IgD-negative memory B cell (primary cell): ENCODE measurements at regions not wholly inside any gene's neighbourhood (a gene's known extent, or its start where the extent isn't known, plus 50 kb on each side); places are given as distances from the start of the nearest gene placed in this dataset.
"Not testable (repeated sequence)": the region's sequence is repeated elsewhere in the genome, so short reads cannot be mapped to it uniquely, and the experiment has no call there.

Experiments used
- H3K27ac Mint-ChIP-seq, 3 donors: one replicate each; pipeline ENCODE4 v1.8.0; 2020 to 2022; ENCODE audit warnings: mild to moderate bottlenecking in 3 of 3, mixed read lengths in 3 of 3, moderate library complexity in 1 of 3
- H3K27me3 Mint-ChIP-seq: one replicate; pipeline ENCODE4 v1.8.0; 2021; ENCODE audit warnings: mixed read lengths
- H3K36me3 Mint-ChIP-seq: one replicate; pipeline ENCODE4 v1.8.0; 2020; ENCODE audit warnings: mild to moderate bottlenecking, mixed read lengths
- H3K4me1 Mint-ChIP-seq, 3 donors: one replicate each; pipeline ENCODE4 v1.8.0; 2020 to 2022; ENCODE audit warnings: mixed read lengths in 3 of 3, mild to moderate bottlenecking in 1 of 3
- H3K4me3 Mint-ChIP-seq, 4 donors: one replicate each; pipeline ENCODE4 v1.8.0; 2020 to 2022; ENCODE audit warnings: mild to moderate bottlenecking in 4 of 4, mixed read lengths in 4 of 4, moderate library complexity in 3 of 4
- H3K9me3 Mint-ChIP-seq, 3 donors: one replicate each; pipeline ENCODE4 v1.8.0; 2020 to 2021; ENCODE audit warnings: mixed read lengths in 3 of 3, mild to moderate bottlenecking in 1 of 3

DNA sequence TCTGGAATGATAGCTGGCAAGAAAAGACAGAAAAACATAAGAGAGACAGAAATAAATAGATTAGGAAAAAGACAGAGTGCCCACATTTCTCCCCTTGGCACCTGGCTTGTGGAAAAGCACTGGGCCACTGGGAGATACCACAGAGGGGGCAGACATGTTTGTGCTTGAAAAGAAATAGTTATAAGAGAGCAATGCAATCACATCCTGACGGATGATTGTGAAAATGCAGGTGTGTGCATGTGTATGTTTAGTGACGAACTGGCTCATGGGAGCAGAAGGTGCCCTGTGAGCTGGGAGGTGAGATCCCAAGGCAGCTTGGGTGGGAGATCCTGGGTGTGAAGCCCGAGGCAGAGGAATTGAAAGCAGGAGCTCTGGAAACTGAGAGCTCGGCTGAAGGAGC, 617.9 kb downstream of the BCOR start:
- Mint-ChIP-seq H3K27ac (peak overlapping the region in 1 of 3 donors; percentile 86), H3K27me3 (peaks cover 3% of the 10 kb centered on the region), H3K9me3 (peaks cover 0 to 2% (median 0%) of the 10 kb centered on the region in 3 donors), H3K4me1 (peaks cover 0 to 4% (median 0%) of the 10 kb centered on the region in 3 donors), H3K36me3 (no peaks in the 10 kb centered on the region), H3K4me3 (no peak overlapping the region)

DNA sequence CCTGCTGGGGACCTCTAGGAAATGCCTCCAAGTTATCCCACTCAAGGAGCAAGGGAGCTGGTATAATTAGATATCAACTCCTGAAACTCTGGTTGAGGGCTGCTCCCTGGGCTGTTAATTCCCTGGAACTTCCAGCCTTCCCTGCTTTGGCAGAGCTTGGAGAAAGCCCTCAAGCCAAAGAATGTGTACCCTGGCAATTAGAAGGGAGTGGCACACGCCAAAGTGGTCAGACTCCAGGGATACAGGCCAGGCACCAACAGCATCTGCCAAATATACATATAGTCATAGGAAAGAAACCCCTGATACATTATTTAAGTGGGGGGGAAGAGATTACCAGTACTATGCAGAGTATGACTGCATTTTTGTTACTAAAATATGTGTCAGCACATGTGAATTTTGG, 616.8 kb downstream of the BCOR start:
- H3K9me3 Mint-ChIP-seq = peaks cover 0 to 2% (median 0%) of the 10 kb centered on the region in 3 donors
- H3K4me1 Mint-ChIP-seq = peaks cover 0 to 4% (median 0%) of the 10 kb centered on the region in 3 donors
- no peaks in the 10 kb centered on the region for H3K36me3 Mint-ChIP-seq
- no peak overlapping the region for H3K4me3 Mint-ChIP-seq
- H3K27ac Mint-ChIP-seq = no peak overlapping the region
- peaks cover 3% of the 10 kb centered on the region for H3K27me3 Mint-ChIP-seq

DNA sequence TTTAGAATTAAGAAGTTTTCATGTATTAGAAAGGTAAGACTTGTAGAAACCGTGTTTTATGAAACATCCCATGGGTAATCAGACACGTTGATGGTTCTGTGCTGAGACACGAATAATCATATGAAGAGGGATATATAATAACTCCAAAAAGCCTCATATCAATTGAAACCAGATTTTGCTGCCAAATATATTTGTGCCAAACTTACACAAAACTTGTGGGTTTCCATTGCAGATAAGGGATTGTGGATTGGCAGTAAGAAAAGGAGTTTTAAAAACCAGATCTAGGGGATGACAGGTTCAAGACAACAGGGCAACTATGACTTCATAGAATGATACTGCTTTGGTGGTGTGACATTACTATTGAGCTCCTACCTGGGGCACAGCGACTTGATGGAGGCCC, 616.1 kb downstream of the BCOR start:
- Mint-ChIP-seq H3K27me3 (peaks cover 1% of the 10 kb centered on the region), H3K4me3 (no peak overlapping the region), H3K9me3 (peaks cover 0 to 2% (median 0%) of the 10 kb centered on the region in 3 donors), H3K27ac (no peak overlapping the region), H3K36me3 (no peaks in the 10 kb centered on the region), H3K4me1 (peaks cover 0 to 4% (median 0%) of the 10 kb centered on the region in 3 donors)

DNA sequence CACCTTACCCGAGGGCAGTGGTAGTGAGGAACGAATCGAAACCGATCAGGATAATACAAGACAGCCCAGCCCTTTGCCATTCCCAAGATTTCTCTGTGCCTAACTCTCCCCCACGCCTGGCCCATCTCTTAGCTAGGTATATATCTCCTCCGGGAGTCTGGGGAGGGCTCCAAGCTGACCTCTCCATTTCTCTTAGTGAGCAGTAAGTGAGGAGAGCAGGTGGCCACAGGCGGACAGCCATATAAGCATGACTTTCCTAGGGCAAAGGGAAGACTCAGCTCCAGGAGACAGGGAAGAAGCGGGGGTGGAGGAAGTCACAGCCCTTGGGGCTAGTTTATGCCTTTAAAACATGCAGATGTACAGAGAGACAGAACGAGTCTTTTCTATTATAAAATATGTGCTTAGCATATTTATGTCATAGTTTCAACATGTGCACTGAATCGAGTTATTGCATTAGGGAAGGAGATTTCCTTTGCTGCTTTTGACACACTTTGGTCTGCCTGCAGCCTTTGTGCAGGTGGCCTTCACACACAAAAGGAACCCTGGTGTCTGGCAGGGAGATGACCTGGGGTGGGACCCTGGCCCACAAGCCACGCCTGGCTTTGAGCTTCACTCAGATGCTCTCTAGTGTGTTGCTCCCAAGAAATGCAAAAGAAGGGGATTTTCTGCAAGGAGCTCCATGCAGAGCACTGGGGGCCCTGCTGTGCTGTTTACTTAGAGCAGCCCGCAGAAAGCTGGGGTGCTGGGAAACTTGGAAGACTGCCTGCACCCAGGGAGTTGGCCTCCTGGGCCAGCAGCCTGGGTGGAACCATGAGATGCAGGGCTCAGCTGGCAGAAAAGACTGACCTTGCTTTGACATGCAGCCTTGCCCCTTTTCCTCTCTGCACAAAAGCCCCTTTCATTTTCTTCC, 613.3 kb downstream of the BCOR start:
- Mint-ChIP-seq H3K9me3 (peaks cover 0 to 2% (median 0%) of the 10 kb centered on the region in 3 donors), H3K27ac (no peak overlapping the region), H3K36me3 (no peaks in the 10 kb centered on the region), H3K4me1 (no peaks in the 10 kb centered on the region), H3K27me3 (peaks cover 2% of the 10 kb centered on the region), H3K4me3 (no peak overlapping the region)

- Mint-ChIP-seq H3K9me3 (peaks cover 0 to 2% (median 0%) of the 10 kb centered on the region in 3 donors), H3K4me1 (peaks cover 11 to 16% (median 14%) of the 10 kb centered on the region in 3 donors), H3K27ac (no peak overlapping the region), H3K4me3 (no peak overlapping the region), H3K27me3 (peaks cover 2% of the 10 kb centered on the region), H3K36me3 (no peaks in the 10 kb centered on the region)
These were observed 610.4 kb downstream of the BCOR start for GRCh38 chrX:39487166-39487968.

GRCh38 chrX:39487969-39488330, 609.8 kb downstream of the BCOR start:
- Mint-ChIP-seq H3K4me3 (no peak overlapping the region), H3K36me3 (no peaks in the 10 kb centered on the region), H3K9me3 (peaks cover 0 to 2% (median 0%) of the 10 kb centered on the region in 3 donors), H3K27ac (no peak overlapping the region), H3K27me3 (peaks cover 2% of the 10 kb centered on the region), H3K4me1 (peaks cover 17 to 22% (median 20%) of the 10 kb centered on the region in 3 donors)

- Mint-ChIP-seq H3K36me3 (no peaks in the 10 kb centered on the region), H3K27me3 (peaks cover 4% of the 10 kb centered on the region), H3K9me3 (no peaks in the 10 kb centered on the region), H3K27ac (peak overlapping the region in 2 of 3 donors; percentile 47 to 71), H3K4me1 (peaks cover 23 to 33% (median 23%) of the 10 kb centered on the region in 3 donors), H3K4me3 (peak overlapping the region in 2 of 4 donors; percentile 25 to 35)
These were observed 606.0 kb downstream of the BCOR start for GRCh38 chrX:39491548-39492297.

- no peaks in the 10 kb centered on the region for H3K36me3 Mint-ChIP-seq
- H3K9me3 Mint-ChIP-seq = no peaks in the 10 kb centered on the region
- H3K4me3 Mint-ChIP-seq = peak overlapping the region; percentile 3 to 39 (median 18)
- H3K27me3 Mint-ChIP-seq = peaks cover 2% of the 10 kb centered on the region
- H3K27ac Mint-ChIP-seq = peak overlapping the region; percentile 13 to 71 (median 47)
- peaks cover 23 to 33% (median 23%) of the 10 kb centered on the region in 3 donors for H3K4me1 Mint-ChIP-seq
These were observed 605.1 kb downstream of the BCOR start for GRCh38 chrX:39492497-39493162.

DNA sequence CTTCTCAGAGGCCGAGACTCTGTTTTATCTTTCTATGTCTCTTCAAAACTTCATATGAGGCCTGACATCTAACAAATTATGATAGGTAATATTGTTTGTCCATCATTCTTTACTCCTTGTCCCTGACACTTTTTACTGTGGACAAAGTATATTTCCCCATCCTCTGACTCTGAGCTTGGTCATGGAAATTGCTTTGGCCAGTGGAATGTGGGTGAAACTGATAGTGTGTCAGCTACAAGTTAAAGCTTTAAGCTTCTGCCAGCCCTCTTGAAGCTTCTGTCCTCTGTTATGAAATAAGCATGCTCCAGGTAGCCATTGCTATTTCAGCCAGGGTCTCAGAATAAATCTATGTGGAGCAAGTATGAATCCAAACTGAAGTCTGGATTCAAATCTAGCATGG, 604.6 kb downstream of the BCOR start:
- Mint-ChIP-seq H3K4me3 (peak overlapping the region in 3 of 4 donors; percentile 3 to 39 (median 30)), H3K27ac (peak overlapping the region in 2 of 3 donors; percentile 13 to 71), H3K4me1 (peaks cover 23 to 33% (median 23%) of the 10 kb centered on the region in 3 donors), H3K36me3 (no peaks in the 10 kb centered on the region), H3K27me3 (peaks cover 2% of the 10 kb centered on the region), H3K9me3 (no peaks in the 10 kb centered on the region)

GRCh38 chrX:39497117-39497516, 600.6 kb downstream of the BCOR start:
- H3K4me1 Mint-ChIP-seq = peaks cover 8 to 22% (median 13%) of the 10 kb centered on the region in 3 donors
- not testable (repeated sequence) for H3K27ac Mint-ChIP-seq, H3K9me3 Mint-ChIP-seq, H3K4me3 Mint-ChIP-seq, H3K27me3 Mint-ChIP-seq, H3K36me3 Mint-ChIP-seq

DNA sequence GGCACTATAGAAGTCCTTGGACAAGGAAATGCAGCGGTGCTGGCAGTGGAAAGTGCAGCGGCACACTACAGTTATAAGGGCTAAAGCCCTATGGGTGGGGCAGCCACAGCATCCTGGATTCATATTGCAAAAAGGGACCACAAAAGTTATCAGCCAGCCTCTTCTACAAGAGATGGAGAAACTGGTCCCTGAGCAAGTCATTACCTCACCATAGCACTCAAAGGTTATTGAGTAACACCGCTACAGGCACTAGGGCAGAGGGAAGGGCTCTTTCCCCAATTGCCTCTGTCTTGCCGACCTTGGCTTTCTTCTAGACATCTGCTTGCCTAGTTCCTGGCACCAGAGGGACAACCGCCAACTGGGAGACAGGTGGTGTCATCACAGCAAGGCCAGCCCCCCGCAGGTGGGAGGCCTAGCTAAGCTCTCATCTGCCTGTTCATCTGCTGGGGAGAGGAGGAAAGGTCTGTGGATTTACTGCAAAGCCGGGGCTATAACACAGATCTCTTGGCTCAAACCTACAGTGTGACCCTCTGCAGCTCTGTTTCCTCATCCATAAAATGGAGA, 600.0 kb downstream of the BCOR start:
- Mint-ChIP-seq H3K9me3 (no peaks in the 10 kb centered on the region), H3K36me3 (peaks cover 3% of the 10 kb centered on the region), H3K27ac (no peak overlapping the region), H3K27me3 (peaks cover 4% of the 10 kb centered on the region), H3K4me3 (no peak overlapping the region), H3K4me1 (peaks cover 3 to 15% (median 7%) of the 10 kb centered on the region in 3 donors)

- Mint-ChIP-seq H3K4me1 (no peaks in the 10 kb centered on the region), H3K4me3 (no peak overlapping the region), H3K27me3 (peaks cover 3% of the 10 kb centered on the region), H3K36me3 (peaks cover 3% of the 10 kb centered on the region), H3K9me3 (no peaks in the 10 kb centered on the region), H3K27ac (no peak overlapping the region)
These were observed 597.8 kb downstream of the BCOR start for GRCh38 chrX:39499996-39500395.

DNA sequence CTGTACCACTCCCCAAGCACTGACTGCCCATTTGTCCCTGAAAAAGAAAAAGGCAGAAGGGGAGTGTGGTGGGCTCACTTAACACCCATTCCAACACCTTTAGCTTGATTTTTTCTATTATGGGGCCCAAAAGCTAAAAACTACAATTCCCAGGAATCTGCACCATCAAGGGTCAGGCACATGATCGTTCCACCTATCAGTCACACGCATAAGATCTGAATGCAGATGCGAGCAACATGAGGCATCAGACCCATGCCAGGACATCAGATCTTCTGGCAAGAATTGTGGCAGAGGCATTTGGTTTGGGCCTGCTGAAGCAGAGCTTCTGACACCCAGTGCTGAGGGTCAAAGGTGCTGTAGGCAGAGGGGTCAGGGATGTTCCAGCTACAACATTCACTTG, 595.9 kb downstream of the BCOR start:
- Mint-ChIP-seq H3K27ac (no peak overlapping the region), H3K27me3 (peaks cover 1% of the 10 kb centered on the region), H3K4me3 (no peak overlapping the region), H3K4me1 (no peaks in the 10 kb centered on the region), H3K9me3 (no peaks in the 10 kb centered on the region), H3K36me3 (peaks cover 3% of the 10 kb centered on the region)

GRCh38 chrX:39502486-39502885, 595.3 kb downstream of the BCOR start:
- no peaks in the 10 kb centered on the region for H3K4me1 Mint-ChIP-seq
- peaks cover 3% of the 10 kb centered on the region for H3K36me3 Mint-ChIP-seq
- H3K4me3 Mint-ChIP-seq = no peak overlapping the region
- peaks cover 1% of the 10 kb centered on the region for H3K27me3 Mint-ChIP-seq
- H3K9me3 Mint-ChIP-seq = no peaks in the 10 kb centered on the region
- no peak overlapping the region for H3K27ac Mint-ChIP-seq
